HG02870 (cell line): ENCODE measurements at regions not wholly inside any gene's neighbourhood (a gene's known extent, or its start where the extent isn't known, plus 50 kb on each side); places are given as distances from the start of the nearest gene placed in this dataset.

Experiments
- ATAC-seq: cut with Tn5 transposase; IDR thresholded peaks from one replicate; pipeline ENCODE4 v1.9.1; 2021; ENCODE audit warnings: mild to moderate bottlenecking, moderate library complexity; ENCODE audit not compliant: unreplicated experiment

GRCh38 chr14:85789506-85789905 lies 259.6 kb downstream of the FLRT2 start:
- ATAC-seq, result no peak

- no peak for ATAC-seq
These were observed 258.7 kb downstream of the FLRT2 start for GRCh38 chr14:85788470-85789233.

- no peak for ATAC-seq
These were observed 236.4 kb downstream of the FLRT2 start for GRCh38 chr14:85766295-85766694.

- no peak for ATAC-seq
These were observed 234.9 kb downstream of the FLRT2 start for GRCh38 chr14:85764822-85765221.

- no peak for ATAC-seq
These were observed 232.6 kb downstream of the FLRT2 start for GRCh38 chr14:85762526-85762925.

- no peak for ATAC-seq
These were observed 222.2 kb downstream of the FLRT2 start for GRCh38 chr14:85752175-85752574.

GRCh38 chr14:85744573-85744972 lies 214.6 kb downstream of the FLRT2 start:
- no peak for ATAC-seq

- no peak for ATAC-seq
These were observed 202.1 kb downstream of the FLRT2 start for GRCh38 chr14:85732031-85732430.

- no peak for ATAC-seq
These were observed 201.2 kb downstream of the FLRT2 start for GRCh38 chr14:85731186-85731585.

- no peak for ATAC-seq
These were observed 198.6 kb downstream of the FLRT2 start for GRCh38 chr14:85728476-85729065.

- no peak for ATAC-seq
These were observed 184.1 kb downstream of the FLRT2 start for GRCh38 chr14:85714069-85714468.

- no peak for ATAC-seq
These were observed 181.7 kb downstream of the FLRT2 start for GRCh38 chr14:85711620-85712019.
